ENCODE measurements at regions not wholly inside any gene's neighbourhood (a gene's known extent, or its start where the extent isn't known, plus 50 kb on each side); places are given as distances from the start of the nearest gene placed in this dataset.
A peak's percentile ranks its signal among the peaks of the same experiment; 100 is the strongest.

GRCh38 chr6:14705841-14706377 is 540.0 kb upstream of the JARID2 start:
- no peak for DNase-seq

GRCh38 chr6:14706378-14706929 is 539.4 kb upstream of the JARID2 start:
- DNase-seq = peak; percentile 98

DNA sequence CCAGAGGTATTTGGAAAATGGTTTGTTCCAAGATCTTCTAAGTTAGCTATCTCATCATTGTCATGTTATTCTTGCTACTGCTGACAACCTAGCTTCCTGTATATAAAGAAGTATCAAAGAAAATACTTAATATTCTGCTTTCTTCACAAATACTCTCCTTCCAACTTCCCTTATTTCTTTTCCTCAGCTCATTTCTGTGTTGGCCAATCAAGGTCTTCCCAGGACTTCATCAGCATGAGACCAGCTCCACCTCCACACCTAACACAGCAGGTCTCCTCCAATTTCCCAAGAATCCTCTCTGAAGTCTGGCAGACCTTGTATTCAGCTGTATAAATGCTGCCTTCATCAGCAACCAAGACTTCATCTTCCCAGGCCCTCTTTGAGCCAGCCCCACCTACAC is 538.6 kb upstream of the JARID2 start:
- DNase-seq = no peak

DNA sequence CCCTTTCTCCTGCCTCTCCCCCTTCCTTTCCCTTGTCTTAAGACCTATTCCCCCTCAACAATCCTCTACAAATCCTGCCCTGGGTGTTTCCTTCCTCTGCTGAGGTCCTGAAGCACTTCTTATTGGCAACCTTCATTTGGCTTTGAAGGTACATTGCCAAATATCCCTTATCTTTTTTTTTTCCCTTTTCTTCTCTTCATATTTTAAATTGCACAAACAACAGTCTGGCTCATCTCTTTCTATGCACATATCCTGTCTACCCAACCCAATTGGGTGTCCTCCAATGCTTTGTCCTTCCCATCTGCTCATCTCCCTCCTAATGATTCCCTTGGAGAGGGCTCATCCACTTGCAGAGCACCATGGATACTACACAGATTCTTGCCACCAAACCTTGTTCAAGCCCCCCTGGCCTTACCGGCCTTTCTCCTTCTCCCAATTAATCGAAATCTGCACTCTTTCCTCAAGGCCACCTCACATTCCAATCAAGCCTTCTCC is 537.9 kb upstream of the JARID2 start:
- no peak for DNase-seq

- DNase-seq = peak; percentile 78
Measured at GRCh38 chr6:14709066-14709670, 536.7 kb upstream of the JARID2 start.

DNA sequence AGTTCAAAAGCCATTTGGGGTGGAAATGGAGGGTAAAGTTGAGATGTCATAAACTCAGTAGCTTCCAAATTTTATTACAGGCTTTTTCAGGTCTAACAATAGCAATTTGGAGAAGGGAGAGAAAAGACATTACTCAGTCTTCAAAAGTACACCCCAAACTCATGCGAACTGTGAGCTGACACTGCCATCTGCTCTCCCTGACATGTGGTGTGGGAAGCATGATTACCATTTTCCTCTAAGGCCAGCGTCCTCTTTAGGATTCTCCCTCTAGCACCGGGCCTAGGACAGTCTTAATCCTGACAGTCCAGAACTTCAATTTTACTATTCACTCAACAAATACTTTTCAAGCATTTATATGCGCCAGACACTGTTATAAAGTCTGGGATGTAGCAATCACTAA is 536.0 kb upstream of the JARID2 start:
- DNase-seq = no peak

GRCh38 chr6:14710421-14710820 is 535.4 kb upstream of the JARID2 start:
- DNase-seq = no peak

DNA sequence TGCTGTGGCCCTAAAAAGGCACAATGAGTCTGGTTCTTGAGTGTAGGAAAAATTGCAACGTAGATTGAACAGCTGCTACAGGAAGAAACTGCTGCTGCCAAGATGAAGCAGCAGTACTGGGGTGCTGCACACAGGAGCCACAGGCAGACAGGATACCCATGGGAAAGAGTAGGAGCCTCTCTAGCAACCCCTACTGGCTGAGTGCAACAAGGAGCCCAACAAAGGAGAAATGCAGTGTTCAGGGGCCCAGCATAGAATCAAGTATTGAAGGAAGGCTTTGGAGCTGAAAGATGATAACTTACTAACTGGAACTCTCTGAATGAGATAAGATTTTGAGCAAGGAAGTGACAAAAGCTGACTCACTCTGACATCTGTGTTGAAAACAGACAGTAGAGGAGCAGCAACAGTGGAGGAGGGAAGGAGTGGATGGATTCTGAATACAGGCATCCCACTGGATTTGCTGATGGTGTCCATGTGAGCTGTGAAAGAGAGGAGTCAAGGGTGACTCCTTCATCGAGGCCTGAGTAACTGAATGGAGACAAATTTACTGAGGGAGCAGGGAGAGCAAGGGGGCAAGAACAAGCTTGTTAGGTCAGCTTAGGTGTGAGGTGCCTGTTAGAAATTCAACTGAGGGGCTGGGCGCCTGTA is 534.7 kb upstream of the JARID2 start:
- peak; percentile 91 for DNase-seq

- no peak for DNase-seq
Measured at GRCh38 chr6:14711704-14712379, 534.0 kb upstream of the JARID2 start.

DNA sequence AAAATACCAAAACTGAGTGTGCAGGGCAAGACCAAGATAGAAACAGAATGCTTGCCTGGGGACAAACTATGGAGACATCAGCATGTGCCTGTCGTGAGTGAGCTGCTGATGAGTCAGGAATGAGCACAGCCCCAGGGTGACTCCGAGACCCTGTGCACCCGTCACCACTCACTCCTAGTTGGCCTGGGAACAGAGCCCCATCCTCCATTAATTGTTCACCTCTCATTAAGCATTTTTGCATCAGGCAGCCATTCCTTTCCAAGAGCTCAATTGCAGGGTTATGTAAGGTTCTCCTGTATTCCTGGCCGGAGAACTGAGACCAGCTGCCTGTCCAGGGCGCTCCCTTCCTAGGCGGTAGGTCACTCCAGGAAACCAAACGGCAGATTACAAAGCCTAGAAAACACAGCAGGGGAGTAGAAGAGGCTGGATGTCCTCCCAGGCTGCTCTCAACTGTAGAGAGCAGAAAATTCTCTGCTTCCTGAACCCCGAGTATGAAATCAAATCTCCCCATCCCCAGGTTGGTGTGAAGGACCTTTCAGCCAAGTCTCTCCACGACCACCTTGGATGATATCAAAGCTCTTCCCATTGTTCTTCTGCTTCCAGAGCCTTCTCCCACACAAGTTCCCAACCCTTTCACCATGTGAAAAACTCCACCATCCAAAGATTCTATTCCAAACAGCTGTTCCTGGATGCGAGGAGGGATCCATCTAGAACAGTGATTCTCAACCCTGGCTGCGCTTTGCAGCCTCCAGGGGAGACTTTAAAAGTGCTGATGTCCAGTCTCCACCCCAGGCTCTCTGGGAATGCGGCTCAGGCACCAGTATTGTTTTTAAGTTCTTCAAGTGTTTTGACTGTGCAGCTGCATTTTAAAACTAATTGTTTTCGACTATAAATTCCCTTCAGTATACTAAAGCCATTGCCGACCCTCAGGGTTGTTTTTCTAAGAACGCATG is 532.6 kb upstream of the JARID2 start:
- peak; percentile 91 for DNase-seq

DNA sequence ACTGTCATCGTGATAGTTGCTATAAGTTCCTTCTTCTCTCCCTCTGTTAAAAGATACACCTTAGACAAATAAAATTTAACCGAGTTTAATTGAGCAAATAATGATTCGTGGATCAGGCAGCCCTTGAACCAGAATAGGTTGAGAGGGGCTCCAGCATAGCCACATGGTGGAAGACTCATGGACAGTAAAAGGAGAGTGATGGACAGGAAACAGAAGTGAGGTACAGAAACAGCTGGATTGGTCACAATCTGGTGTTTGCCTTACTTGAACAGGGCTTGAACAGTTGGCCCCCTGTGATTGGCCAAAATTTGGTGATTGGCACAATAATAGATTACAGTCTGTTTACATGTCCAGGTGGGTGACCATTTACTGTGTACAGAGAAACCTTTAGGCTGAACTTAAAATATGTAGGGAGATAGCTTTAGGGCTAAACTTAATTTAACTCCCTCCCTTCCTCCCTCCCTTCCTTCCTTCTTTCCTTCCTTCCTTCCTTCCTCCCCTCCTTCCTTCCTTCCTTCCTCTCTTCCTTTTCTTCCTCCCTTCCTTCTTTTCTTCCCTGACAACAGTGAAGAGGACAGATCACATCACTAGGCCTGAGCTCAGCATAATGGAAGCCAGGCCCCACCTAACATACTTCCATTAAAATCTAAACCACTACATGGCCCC is 531.8 kb upstream of the JARID2 start:
- no peak for DNase-seq

GRCh38 chr6:14715076-14715475 is 530.8 kb upstream of the JARID2 start:
- DNase-seq = no peak

- DNase-seq = no peak
Measured at GRCh38 chr6:14716499-14717146, 529.2 kb upstream of the JARID2 start.

- no peak for DNase-seq
Measured at GRCh38 chr6:14717307-14717706, 528.6 kb upstream of the JARID2 start.

- peak; percentile 41 for DNase-seq
Measured at GRCh38 chr6:14718861-14719260, 527.0 kb upstream of the JARID2 start.

DNA sequence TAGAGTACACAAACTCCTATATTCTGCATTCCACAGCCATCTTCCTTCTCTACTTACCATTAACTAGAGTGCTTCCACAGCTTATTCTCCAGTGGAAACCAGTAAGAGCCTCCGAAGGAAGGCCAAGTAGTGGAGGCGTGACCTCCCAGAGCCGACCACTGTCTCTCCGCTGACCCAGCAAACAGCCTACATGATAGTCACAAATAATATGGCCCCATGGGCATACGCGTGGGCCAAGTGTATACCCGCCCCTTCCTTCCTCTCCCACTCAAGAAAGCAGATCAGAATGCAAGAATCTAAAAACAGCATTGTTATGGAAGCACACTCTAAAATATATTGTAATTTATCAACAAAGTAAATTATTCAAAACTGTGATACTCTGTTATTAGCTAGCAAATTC is 526.6 kb upstream of the JARID2 start:
- DNase-seq = no peak

DNA sequence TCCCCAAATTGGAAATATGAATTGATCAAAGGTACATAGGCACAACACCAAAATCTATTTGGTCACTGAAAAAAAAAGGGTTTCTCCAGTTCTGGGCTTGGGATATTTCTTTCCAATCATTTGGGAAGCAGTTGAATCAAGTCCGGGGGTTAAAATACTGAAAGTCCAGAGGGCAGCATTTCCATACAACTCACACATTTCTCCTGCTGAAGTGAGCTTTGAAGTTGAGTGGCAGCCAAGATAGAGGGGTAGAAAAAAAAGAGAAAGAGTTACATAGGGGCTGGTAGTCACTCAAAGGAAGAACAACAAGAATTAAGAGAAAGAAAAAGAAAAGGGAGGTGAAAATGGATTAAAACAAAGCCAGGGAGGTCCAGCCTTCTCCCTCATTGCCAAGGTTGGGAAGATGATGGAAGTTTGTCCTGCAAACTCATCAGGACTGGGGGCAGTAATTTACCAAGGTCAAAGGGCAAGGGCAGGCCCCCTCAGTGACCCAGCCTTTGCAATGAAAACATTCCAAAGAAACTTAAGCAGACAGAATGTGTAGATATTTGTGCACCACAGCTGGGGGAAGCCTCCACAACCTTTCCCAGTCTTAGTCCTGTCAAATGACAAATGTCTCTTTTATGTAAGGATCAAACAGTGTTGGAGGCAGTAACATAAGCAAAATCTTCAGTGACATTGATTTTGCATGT is 525.3 kb upstream of the JARID2 start:
- no peak for DNase-seq

GRCh38 chr6:14721103-14721758 is 524.6 kb upstream of the JARID2 start:
- no peak for DNase-seq

DNA sequence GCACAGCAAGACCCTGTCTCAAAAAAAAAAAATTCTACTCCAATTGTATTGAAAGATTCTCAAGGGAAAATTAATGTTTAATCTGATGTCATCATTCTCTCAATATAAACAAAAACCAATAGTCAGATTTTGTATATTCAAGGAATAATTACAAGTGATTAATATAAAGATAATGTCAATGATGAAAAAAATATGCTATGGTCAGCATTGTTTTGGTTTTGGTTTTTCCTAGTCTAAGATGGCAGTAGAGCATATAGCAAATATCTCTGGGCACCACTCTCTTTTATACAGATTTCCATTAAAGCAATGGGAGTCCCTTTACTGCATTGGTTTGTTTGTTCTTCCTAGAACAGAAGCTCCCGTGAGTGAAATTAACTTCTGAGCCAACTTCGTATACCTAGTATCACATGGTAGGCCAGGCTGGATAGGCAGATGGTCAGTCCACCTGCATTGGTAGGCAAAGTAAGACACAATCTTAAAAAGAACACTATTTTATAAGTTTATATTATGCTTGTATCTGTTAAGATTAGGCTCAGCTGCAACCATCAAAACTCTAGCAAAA is 523.8 kb upstream of the JARID2 start:
- no peak for DNase-seq

- no peak for DNase-seq
Measured at GRCh38 chr6:14722704-14723103, 523.2 kb upstream of the JARID2 start.
